BE2C (cell line): ENCODE measurements at regions not wholly inside any gene's neighbourhood (a gene's known extent, or its start where the extent isn't known, plus 50 kb on each side); places are given as distances from the start of the nearest gene placed in this dataset.

ENCODE experiments used
- DNase-seq: peaks from one replicate; pipeline ENCODE4 v3.0.0-alpha.2; 2020
- H3K27me3 ChIP-seq: fragments of 250-450 bp; sonication (Bioruptor Pico); 2 replicates; pipeline ENCODE4 v1.5.1; 2020; ENCODE audit warnings: mild to moderate bottlenecking
- H3K36me3 ChIP-seq: fragments of 250-450 bp; sonication (Bioruptor Pico); 2 replicates; pipeline ENCODE4 v1.5.1; 2020; ENCODE audit warnings: mild to moderate bottlenecking
- H3K4me1 ChIP-seq: fragments of 250-450 bp; sonication (Bioruptor Pico); 2 replicates; pipeline ENCODE4 v1.5.1; 2020
- H3K4me3 ChIP-seq: 2 replicates; pipeline ENCODE4 v1.5.1; 2011; ENCODE audit warnings: low read depth, low read length
- H3K9me3 ChIP-seq: fragments of 250-450 bp; sonication (Bioruptor Pico); 2 replicates; pipeline ENCODE4 v1.5.1; 2020
- TF ChIP-seq, protein P1 (sequence below): IDR thresholded peaks from 2 replicates; pipeline ENCODE4 v1.5.1; 2012; ENCODE audit warnings: mild to moderate bottlenecking, low read depth, low read length

DNA sequence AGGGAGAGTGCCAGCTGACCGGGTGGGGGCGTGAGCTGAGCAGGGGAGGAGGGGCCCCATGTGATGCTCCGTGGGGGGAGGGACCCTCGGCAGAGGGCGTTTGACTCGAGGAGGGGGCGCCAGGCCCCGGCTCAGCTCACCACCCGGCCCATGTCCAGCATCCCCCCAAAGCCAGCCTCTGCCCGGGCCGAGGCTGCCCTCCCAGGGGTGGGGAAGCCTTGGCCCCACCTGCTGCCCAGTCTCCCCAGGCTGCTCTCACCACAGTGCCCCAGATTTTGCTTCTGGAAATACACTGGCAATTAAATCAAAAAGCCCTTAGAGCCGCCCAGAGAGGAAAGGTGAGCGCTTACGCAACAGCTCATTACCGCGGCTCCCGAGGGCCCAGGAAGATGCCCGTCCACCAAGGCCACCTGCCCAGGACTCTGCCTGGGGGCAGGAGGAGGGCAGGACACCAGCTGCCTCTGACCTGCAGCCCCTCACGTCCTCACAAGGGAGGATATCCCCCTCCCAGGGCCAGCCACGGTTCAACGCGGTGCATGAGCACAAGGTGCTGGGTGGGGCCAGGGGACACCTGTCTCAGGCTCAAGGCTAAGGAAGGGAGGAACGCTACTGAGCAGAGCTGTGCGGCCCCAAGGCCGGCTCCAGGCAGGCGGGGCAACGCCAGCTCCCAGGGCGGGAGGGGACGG is 70.0 kb upstream of the INPP5A start:
- TF ChIP-seq, protein P1, sequence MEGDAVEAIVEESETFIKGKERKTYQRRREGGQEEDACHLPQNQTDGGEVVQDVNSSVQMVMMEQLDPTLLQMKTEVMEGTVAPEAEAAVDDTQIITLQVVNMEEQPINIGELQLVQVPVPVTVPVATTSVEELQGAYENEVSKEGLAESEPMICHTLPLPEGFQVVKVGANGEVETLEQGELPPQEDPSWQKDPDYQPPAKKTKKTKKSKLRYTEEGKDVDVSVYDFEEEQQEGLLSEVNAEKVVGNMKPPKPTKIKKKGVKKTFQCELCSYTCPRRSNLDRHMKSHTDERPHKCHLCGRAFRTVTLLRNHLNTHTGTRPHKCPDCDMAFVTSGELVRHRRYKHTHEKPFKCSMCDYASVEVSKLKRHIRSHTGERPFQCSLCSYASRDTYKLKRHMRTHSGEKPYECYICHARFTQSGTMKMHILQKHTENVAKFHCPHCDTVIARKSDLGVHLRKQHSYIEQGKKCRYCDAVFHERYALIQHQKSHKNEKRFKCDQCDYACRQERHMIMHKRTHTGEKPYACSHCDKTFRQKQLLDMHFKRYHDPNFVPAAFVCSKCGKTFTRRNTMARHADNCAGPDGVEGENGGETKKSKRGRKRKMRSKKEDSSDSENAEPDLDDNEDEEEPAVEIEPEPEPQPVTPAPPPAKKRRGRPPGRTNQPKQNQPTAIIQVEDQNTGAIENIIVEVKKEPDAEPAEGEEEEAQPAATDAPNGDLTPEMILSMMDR, result no peak
- Histone ChIP-seq H3K36me3 (no peaks in the 10 kb centered on the region), H3K4me3 (no peak overlapping the region), H3K4me1 (no peaks in the 10 kb centered on the region), H3K9me3 (no peaks in the 10 kb centered on the region), H3K27me3 (no peaks in the 10 kb centered on the region)
- DNase-seq, result peak; percentile 6

DNA sequence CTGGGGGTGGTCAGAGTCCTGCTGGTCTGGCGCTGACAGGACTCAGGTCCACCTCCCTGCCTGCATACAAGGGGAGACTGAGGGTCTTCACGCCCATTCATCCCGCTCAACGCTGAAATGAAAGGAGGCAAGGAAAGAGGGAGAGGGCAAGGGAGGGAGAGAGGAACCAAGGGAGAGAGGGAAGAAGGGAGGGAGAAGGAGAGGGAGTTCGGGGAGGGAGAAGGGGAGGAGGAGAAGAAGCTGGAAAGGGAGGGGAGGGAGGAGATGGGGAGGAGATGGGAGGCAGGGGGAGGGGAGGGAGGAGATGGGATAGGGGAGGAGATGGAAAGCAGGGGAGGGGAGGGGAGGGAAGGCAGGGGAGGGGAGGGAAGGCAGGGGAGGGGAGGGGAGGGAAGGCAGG is 69.4 kb upstream of the INPP5A start:
- H3K4me3 ChIP-seq, result no peak overlapping the region
- no peaks in the 10 kb centered on the region for H3K9me3 ChIP-seq
- TF ChIP-seq, protein P1, result no peak

DNA sequence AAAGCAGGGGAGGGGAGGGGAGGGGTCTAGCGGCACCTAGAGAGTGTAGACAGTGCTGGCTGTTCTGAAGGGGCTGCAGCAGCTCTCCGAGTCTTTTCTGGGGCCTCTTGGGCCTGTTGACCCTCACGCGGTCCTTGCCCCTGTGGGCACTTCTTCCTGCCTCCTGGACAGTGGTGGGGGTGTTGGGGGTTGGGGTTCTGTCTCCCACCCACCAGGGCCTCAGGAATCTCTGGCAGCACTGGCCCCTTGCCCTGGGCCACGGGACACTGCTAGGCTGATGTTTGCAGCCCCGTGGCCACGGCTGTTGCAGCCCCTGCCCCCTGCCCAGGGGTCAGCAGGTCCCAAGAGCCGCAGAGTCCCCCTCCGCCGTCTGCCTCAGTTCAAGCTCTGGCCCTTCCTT is 68.9 kb upstream of the INPP5A start:
- TF ChIP-seq, protein P1, result no peak
- H3K27me3 ChIP-seq, result no peaks in the 10 kb centered on the region
- no peak overlapping the region for H3K4me3 ChIP-seq
- H3K4me1 ChIP-seq, result no peaks in the 10 kb centered on the region
- H3K36me3 ChIP-seq, result no peaks in the 10 kb centered on the region
- H3K9me3 ChIP-seq, result no peaks in the 10 kb centered on the region
- DNase-seq, result no peak

More for the DNA sequence above, 69.4 kb upstream of the INPP5A start:
- no peak for DNase-seq
- H3K4me1 ChIP-seq, result no peaks in the 10 kb centered on the region
- no peaks in the 10 kb centered on the region for H3K27me3 ChIP-seq
- H3K36me3 ChIP-seq, result no peaks in the 10 kb centered on the region

DNA sequence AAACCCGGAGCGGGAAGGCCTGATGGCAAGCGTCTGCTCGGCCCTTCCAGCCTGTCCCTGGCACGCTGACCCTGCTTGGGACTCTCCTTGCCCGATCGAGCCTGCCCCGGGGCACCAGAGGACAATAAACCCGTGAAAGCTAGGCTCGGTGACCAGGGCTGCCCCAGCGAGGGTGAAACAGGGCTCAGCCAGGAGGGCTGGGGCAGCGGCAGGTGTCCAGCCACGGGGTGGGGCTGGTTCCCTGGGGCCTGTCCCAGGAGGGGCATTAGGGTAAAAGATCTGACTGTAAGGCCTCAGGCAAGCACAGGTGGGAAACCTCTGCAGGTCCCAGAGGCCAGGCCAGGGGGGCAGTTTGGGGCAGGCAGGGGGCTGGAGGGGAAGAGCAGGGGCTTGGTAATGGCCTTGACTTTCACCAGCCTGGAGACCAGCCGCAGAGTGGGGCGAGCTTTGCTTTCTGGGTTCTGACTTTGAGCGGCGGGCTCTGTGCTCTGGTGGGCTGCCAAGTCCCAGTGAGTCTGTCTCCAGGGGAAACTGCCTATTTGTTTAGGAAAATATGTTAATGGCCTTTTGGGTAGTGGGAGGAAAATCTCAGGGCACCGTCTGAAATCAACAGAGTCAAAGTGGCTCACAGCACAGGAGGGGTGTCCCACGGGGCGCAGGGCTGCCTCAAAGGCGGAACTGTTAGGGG is 68.2 kb upstream of the INPP5A start:
- Histone ChIP-seq H3K9me3 (no peaks in the 10 kb centered on the region), H3K36me3 (no peaks in the 10 kb centered on the region), H3K4me3 (no peak overlapping the region), H3K27me3 (no peaks in the 10 kb centered on the region), H3K4me1 (no peaks in the 10 kb centered on the region)
- TF ChIP-seq, protein P1, result no peak
- peak; percentile 15 for DNase-seq

DNA sequence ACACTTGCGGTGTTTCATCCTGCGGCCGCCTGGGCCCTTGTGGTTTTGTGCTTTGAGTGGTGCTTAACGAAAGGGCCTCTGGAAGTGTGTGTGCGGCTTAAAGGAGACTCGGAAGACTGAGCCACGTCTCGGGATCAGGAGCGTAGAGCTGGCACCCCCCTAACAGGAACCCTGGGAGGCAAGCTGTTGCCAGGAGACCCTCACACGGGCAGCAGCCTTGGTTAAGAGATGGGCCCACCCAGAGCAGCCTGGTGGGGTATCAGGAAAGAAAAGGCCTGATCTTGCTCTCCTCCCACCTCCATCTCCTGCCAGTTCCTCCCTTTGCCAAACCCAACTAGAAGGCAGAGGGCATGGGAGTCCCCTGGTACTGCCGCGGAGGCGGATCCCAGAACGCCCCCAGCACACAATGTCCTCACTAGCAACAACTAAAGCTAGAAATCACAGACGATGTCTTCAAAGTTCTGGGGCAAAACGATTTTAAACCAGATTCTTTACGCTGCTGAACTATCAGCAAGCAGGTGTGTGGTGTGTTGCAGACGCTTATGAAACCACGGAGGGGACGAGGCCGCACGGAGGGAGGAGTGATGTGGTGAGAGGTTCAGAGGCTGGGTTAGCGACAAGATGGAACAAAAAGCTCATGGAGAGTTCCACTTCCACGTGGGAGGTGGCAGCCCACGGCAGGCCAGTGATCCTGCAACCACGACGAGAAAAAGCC is 67.0 kb upstream of the INPP5A start:
- TF ChIP-seq, protein P1, result no peak
- no peaks in the 10 kb centered on the region for H3K27me3 ChIP-seq
- DNase-seq, result no peak

DNA sequence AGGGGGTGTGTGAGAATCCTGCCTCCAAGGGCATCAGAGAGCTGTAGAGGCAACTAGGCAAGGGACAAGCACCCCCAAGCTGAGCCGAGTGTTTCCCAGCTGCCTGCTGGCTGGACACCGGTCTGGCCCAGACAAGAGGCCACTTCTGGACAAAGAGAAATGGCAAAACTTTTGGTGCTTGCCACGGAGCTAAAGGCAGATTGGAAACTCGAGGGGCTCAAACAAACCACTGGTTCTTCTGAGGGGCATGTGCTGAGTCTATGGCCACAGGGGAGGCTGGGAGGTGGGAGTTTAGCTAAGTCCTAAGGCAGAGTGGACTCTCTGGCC is 66.5 kb upstream of the INPP5A start:
- TF ChIP-seq, protein P1, result no peak
- no peaks in the 10 kb centered on the region for H3K4me1 ChIP-seq
- DNase-seq, result no peak
- H3K9me3 ChIP-seq, result no peaks in the 10 kb centered on the region
- no peaks in the 10 kb centered on the region for H3K36me3 ChIP-seq
- no peaks in the 10 kb centered on the region for H3K27me3 ChIP-seq
- no peak overlapping the region for H3K4me3 ChIP-seq

More for the DNA sequence above, 67.0 kb upstream of the INPP5A start:
- no peaks in the 10 kb centered on the region for H3K4me1 ChIP-seq
- H3K4me3 ChIP-seq, result no peak overlapping the region
- H3K36me3 ChIP-seq, result no peaks in the 10 kb centered on the region
- no peaks in the 10 kb centered on the region for H3K9me3 ChIP-seq
